DMS 273 (cell line): ENCODE measurements at regions not wholly inside any gene's neighbourhood (a gene's known extent, or its start where the extent isn't known, plus 50 kb on each side); places are given as distances from the start of the nearest gene placed in this dataset.

ENCODE experiments used
- DNase-seq: peaks from one replicate; lab custom pipeline; 2025; ENCODE audit not compliant: unreplicated experiment; lab: John Stamatoyannopoulos, UW

GRCh38 chr17:71301063-71301462 is 819.8 kb upstream of the SOX9 start:
- no peak for DNase-seq

GRCh38 chr17:71302721-71303549 is 817.9 kb upstream of the SOX9 start:
- no peak for DNase-seq

- DNase-seq: no peak
These were observed 816.2 kb upstream of the SOX9 start for GRCh38 chr17:71304498-71305158.

- DNase-seq: no peak
These were observed 807.0 kb upstream of the SOX9 start for GRCh38 chr17:71313866-71314265.

DNA sequence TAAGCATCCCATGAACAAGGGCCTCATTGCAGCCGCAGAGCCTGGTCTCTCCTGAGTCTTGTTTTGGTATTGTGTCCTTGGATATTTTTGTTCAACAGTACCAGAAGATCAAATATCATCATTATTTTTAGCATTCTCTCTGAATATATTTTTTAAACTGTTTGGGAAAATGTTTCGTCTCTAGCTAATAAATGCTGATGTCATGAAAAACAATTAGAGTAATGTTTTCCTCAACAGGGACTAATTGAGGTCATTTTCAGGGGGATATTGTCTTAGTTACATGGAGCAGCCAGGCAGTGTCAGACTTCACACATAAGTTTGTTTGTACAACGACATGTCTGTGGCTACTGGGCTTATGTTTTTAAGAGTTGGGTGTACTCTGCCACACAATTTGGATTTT is 805.3 kb upstream of the SOX9 start:
- no peak for DNase-seq

DNA sequence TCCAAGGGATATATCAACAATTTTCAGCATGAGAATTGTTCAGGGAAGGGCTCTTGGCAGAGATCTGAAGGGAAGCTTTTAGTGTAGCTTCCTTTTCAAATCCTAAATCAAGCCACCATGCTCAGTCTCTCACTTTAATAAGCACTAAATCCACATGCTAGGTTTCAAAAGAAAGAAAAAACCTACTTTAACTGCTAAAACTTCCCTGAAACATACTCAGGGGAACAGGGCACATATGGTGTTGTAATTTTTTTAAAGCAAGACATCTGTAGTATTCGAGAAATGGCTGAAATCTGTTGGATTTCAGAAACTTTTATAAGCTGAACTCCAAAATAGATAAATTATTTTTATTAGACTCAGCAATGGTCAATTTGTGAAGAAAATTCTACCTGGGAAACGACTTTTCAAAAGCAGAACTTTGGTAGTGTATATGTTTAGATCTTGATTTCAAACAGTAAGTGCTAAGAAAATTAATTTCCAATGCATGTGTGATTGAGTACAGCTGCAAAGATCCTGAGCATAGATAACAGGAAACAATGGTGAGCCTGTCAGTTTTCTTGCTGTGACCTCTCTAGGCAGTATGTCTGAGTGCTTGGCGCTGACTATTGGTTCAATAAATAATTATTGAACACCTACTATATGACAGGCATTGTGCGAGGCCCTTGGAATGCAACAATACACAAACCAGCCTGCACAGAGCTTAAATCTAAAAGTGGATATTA is 804.5 kb upstream of the SOX9 start:
- DNase-seq: no peak

DNA sequence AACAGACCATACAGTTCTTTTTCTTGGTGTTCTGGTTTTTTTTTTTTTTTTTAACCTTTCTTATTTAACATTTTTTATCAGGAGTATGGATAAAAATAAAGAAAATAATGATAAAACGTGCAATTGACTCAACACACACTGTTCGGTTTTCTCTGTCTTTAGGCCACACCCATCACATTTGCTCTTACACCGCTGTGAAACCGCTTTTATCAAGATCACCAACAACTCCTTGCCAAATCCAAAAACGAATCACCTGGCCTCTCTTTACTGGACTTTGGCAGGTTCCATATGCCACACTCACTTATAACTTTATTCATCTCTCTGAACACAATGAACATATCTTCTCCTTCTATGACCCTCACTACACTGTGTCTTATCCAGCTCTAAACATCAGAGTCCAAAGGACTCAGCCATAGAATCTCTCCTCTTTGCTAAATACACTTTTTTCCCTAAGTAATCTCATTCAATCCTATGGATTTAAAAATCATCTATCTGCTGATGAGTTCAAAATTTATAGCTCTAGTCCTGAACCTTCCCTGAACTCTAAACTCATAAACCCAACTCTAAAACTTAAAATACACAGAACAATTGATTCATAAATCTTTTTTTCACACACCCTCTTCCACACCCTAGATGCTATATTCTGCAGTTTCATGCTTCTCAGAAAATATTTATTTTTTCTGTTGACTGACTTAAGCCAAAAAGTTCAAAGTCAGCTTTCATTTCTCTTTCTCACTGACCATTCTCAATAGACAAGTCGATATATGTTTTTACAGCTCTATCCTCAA is 800.6 kb upstream of the SOX9 start:
- no peak for DNase-seq

DNA sequence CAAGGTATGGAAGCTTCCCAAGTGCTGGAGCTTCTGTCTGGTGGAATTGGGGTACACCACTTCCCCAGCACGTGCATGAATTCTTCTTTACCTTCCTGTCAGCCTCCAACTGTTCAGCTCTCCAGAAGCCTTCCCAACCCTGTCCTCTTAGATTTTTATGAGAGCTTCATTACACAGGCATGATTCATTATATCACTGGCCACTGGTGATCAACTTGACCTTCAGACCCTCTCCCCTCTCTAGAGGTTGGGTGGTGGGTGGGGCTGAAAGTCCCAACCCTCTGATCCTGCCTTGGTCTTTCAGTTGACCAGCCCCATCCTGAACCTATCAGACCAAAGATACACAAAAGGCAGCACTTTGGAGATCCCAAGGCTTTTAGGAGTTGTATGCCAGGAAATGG is 795.7 kb upstream of the SOX9 start:
- no peak for DNase-seq

DNA sequence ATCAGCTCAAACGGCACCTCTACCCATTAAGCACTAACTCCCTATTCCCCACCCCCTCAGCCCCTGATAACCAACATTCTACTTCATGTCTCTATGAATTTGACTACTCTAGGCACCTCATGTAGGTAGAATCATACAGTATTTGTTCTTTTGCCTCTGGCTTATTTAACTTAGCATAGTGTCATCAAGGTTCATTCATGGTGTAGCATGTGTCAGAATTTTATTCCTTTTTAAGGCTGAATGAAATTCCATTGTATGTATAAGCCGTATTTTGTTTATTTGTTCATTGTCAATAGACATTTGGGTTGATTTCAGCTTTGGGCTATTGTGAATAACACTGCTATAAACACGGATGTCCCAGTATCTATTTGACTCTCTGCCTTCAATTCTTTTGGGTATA is 794.9 kb upstream of the SOX9 start:
- DNase-seq: no peak

DNA sequence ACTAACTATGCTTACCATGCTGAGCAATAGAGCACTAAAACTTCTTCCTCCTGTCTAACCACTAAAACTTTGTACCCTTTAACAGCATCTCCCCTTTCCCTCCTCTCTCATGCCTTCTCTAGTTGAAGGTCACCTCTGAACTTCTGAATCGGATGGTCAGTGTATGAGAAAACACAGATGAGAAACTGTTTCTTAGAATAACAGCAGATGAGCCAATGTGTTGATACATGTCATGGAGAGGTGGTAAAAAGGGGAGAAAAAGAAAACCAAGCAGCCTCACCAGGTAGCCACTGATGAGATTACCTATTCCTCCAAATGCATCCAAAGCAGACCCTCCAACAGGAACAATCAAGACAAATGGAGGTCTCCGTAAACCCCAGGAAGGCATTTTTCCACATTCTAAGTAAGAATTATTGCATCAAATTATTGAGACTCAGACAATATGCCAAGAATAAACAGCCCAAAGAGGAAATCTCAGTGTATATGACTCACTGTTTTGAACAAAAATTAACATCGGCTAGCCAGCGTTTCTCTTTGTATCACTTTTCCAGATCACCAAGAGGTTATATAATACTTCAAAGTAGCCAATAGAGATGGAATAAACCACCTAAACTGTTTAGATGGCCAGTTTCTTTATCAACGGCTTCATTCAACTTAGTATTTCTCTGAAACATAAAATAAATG is 793.3 kb upstream of the SOX9 start:
- DNase-seq: no peak

DNA sequence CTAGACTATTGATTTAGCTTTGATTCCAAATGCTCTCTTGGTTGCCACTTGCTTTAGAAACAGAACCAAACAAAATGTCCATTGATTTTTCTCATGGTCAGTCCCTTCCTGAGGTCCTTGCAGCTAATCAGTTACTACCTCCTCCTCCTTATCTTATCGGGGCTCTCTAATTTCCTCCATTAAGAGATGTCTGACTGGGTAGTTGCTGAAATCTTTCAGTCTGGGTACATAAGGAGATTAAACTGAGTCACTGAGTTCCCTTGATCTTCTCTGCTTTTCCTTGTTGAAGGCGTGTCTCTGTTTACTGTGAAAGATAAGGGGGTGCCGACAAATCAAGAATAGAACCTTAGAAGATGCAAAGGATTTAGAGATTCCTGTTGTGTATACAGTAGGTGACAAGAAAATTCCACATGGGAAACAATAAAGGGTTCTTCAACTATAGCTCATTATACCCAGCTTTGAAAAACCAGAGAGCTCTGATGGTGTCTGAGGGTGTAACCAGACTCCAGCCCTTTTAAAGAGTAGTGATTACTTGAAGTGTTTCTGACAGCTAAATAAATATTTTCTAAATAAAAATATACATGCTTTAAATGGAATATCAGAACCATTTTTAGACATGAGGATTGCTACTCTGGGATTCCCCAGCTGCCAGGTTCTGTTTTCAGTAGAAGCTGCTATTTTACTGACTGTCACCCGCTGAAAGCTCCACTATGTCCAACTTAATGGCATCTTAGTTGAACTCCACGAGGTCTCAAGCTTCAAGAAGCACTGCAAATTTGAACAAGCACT is 791.3 kb upstream of the SOX9 start:
- no peak for DNase-seq

GRCh38 chr17:71330099-71330375 is 790.8 kb upstream of the SOX9 start:
- no peak for DNase-seq

- no peak for DNase-seq
These were observed 789.0 kb upstream of the SOX9 start for GRCh38 chr17:71331754-71332325.

DNA sequence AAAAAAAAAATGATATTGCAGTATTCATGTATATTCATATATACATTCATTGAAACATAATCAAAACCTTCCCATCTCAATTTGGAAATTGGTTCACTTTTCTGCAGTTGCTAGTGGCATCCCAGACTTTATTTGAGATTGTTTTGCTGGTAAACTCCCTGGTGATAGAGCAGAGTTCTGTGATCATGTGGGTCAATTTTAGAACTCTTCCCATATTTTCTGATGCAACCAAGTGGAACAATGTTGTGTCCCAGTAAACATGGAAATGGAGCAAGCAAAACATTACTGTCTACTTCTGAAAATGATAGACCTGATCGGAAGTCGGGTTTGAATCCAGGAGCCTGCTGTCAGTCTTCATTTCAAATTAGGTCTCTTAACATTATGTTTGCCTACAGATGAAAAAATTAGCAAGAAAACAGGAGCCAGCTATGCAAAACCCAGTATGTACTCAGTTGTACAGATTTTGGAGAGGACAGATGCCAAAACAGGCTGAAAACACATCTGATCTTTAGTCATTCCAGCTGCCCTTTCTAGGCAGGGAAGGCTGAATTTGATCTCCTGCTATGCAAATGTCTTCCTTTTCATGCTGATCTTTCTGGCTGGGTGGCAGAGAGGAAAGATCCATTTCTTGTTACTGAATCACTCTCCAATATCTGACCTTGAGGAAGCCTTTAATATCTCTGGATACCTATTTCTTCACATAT is 786.6 kb upstream of the SOX9 start:
- peak; percentile 78 for DNase-seq

DNA sequence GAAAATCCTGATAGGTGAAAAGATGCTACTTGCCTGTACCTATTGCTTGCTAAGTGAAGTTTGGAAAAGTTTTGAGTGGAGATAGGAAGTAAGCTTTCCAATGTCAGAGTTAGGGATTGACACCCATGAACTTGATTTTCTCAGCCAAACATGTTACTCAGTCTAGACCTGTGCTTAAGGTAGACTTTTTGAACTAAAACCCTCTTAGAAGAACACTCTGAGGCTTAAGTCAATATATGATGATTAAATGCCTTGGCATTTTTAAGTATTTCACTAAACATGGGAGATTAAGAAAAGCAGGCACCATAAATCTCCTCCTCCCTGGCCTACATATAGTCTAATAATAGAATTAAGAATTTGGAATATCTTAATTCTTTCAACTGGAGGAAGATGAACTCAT is 785.6 kb upstream of the SOX9 start:
- DNase-seq: no peak

GRCh38 chr17:71337938-71338337 is 782.9 kb upstream of the SOX9 start:
- DNase-seq: no peak

GRCh38 chr17:71338396-71338795 is 782.4 kb upstream of the SOX9 start:
- peak; percentile 15 for DNase-seq

DNA sequence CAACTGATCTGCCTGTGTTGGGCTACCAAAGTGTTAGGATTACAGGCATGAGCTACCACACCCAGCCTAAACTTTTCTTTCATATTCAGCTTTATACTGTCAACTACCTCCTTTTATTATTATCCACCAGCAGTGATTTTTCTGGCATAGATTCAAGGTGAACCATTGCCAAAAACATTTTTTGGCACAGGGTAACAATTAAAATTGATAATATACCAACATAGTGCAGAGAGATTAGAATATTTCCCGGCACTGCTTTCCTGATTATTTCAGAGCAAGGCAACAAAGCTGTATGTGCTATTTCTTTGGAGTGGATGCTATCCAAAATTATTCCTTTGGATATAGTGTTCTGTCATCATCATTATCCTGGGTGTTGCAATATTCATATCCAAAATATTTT is 781.6 kb upstream of the SOX9 start:
- DNase-seq: no peak

- DNase-seq: no peak
These were observed 778.1 kb upstream of the SOX9 start for GRCh38 chr17:71342737-71343136.
